ENCODE measurements at regions not wholly inside any gene's neighbourhood (a gene's known extent, or its start where the extent isn't known, plus 50 kb on each side); places are given as distances from the start of the nearest gene placed in this dataset.
"Not testable (repeated sequence)": the region's sequence is repeated elsewhere in the genome, so short reads cannot be mapped to it uniquely, and the experiment has no call there.

GRCh38 chr12:114800566-114800965 lies 116.6 kb upstream of the TBX3 start:
- TF ChIP-seq YY1 (IDR thresholded peaks at IDR 0.05; ENCODE audit: borderline replicate concordance in 1 of 3, control insufficient read depth in 1 of 3, extremely low read depth in 1 of 3, insufficient read depth in 3 of 3, insufficient read length in 1 of 3, insufficient replicate concordance in 2 of 3, low read depth in 1 of 3, low read length in 2 of 3); CSDE1 (IDR thresholded peaks at IDR 0.05); RAD51 (IDR thresholded peaks at IDR 0.05; ENCODE audit: borderline replicate concordance, low read depth); GABPB2 (CRISPR knock-in tag; conservative IDR thresholded peaks at IDR 0.05); ZNF592 (IDR thresholded peaks at IDR 0.05); CHCHD3 (CRISPR knock-in tag; IDR thresholded peaks at IDR 0.05); KHSRP (IDR thresholded peaks at IDR 0.05); ZNF785 (CRISPR knock-in tag; IDR thresholded peaks at IDR 0.05); POLR2AphosphoS5 (IDR thresholded peaks at IDR 0.05; ENCODE audit: control insufficient read depth, insufficient read depth, low read depth, low read length); ZNF431 (CRISPR knock-in tag; IDR thresholded peaks at IDR 0.05); SNIP1 (IDR thresholded peaks at IDR 0.05; ENCODE audit: low read depth); USF1 (CRISPR knock-in tag; IDR thresholded peaks at IDR 0.05); ZNF408 (CRISPR knock-in tag; IDR thresholded peaks at IDR 0.05; ENCODE audit: low read depth): not testable (repeated sequence)
- TF ChIP-seq, protein P1, sequence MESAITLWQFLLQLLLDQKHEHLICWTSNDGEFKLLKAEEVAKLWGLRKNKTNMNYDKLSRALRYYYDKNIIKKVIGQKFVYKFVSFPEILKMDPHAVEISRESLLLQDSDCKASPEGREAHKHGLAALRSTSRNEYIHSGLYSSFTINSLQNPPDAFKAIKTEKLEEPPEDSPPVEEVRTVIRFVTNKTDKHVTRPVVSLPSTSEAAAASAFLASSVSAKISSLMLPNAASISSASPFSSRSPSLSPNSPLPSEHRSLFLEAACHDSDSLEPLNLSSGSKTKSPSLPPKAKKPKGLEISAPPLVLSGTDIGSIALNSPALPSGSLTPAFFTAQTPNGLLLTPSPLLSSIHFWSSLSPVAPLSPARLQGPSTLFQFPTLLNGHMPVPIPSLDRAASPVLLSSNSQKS (CRISPR knock-in tag; IDR thresholded peaks at IDR 0.05) = not testable (repeated sequence)

Measured in K562 (cell line).